ENCODE measurements at regions not wholly inside any gene's neighbourhood (a gene's known extent, or its start where the extent isn't known, plus 50 kb on each side); places are given as distances from the start of the nearest gene placed in this dataset.
A peak's percentile ranks its signal among the peaks of the same experiment; 100 is the strongest.

- WGBS (ENCODE audit: low lambda C conversion rate, missing lambda C conversion rate): 89% methylated on average over 6 of the region's 6 CpGs
- TF ChIP-seq EZH2 (IDR thresholded peaks at IDR 0.05; ENCODE audit: borderline replicate concordance) (no peak), EZH2phosphoT487 (IDR thresholded peaks at IDR 0.05; ENCODE audit: low read depth, severe bottlenecking, unreplicated experiment) (no peak)
- TF ChIP-seq, protein P1, sequence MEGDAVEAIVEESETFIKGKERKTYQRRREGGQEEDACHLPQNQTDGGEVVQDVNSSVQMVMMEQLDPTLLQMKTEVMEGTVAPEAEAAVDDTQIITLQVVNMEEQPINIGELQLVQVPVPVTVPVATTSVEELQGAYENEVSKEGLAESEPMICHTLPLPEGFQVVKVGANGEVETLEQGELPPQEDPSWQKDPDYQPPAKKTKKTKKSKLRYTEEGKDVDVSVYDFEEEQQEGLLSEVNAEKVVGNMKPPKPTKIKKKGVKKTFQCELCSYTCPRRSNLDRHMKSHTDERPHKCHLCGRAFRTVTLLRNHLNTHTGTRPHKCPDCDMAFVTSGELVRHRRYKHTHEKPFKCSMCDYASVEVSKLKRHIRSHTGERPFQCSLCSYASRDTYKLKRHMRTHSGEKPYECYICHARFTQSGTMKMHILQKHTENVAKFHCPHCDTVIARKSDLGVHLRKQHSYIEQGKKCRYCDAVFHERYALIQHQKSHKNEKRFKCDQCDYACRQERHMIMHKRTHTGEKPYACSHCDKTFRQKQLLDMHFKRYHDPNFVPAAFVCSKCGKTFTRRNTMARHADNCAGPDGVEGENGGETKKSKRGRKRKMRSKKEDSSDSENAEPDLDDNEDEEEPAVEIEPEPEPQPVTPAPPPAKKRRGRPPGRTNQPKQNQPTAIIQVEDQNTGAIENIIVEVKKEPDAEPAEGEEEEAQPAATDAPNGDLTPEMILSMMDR (IDR thresholded peaks at IDR 0.05; ENCODE audit: poor library complexity): no peak
- H3K4me2 ChIP-seq: no peak overlapping the region
- no peaks in the 10 kb centered on the region for H4K20me1 ChIP-seq (ENCODE audit: insufficient read depth, poor library complexity, severe bottlenecking)
- H3K4me3 ChIP-seq: no peak overlapping the region
- H3K27ac ChIP-seq: no peak overlapping the region
- no peaks in the 10 kb centered on the region for H3K36me3 ChIP-seq (replicated peaks; ENCODE audit: insufficient read depth, low read depth)
- H3K27me3 ChIP-seq: no peaks in the 10 kb centered on the region
- H3K79me2 ChIP-seq: no peaks in the 10 kb centered on the region
- no peaks in the 10 kb centered on the region for H3K4me1 ChIP-seq (ENCODE audit: insufficient read depth)
- H3K9me3 ChIP-seq (ENCODE audit: low read depth): no peaks in the 10 kb centered on the region
- no peak for DNase-seq (ENCODE audit: low spot score)
- no peaks in the 10 kb centered on the region for H3K9me2 ChIP-seq (replicated peaks; ENCODE audit: insufficient read depth)
- H2AFZ ChIP-seq: no peak overlapping the region
Measured at GRCh38 chr9:38185647-38186403, 116.8 kb upstream of the SHB start.

GRCh38 chr9:38183994-38184568 lies 115.1 kb upstream of the SHB start:
- Histone ChIP-seq H3K4me2 (no peak overlapping the region), H3K9me2 (replicated peaks; ENCODE audit: insufficient read depth) (no peaks in the 10 kb centered on the region), H3K9me3 (ENCODE audit: low read depth) (no peaks in the 10 kb centered on the region), H3K79me2 (no peaks in the 10 kb centered on the region), H3K4me1 (ENCODE audit: insufficient read depth) (no peaks in the 10 kb centered on the region), H3K27ac (no peak overlapping the region), H3K4me3 (no peak overlapping the region), H3K36me3 (replicated peaks; ENCODE audit: insufficient read depth, low read depth) (no peaks in the 10 kb centered on the region), H2AFZ (no peak overlapping the region), H3K27me3 (no peaks in the 10 kb centered on the region), H4K20me1 (ENCODE audit: insufficient read depth, poor library complexity, severe bottlenecking) (no peaks in the 10 kb centered on the region)
- TF ChIP-seq, protein P1 (IDR thresholded peaks at IDR 0.05; ENCODE audit: poor library complexity): no peak
- TF ChIP-seq EZH2phosphoT487 (IDR thresholded peaks at IDR 0.05; ENCODE audit: low read depth, severe bottlenecking, unreplicated experiment) (no peak), EZH2 (IDR thresholded peaks at IDR 0.05; ENCODE audit: borderline replicate concordance) (no peak)
- DNase-seq (ENCODE audit: low spot score): no peak

GRCh38 chr9:38182321-38182720 lies 113.3 kb upstream of the SHB start:
- Histone ChIP-seq H3K4me1 (ENCODE audit: insufficient read depth) (no peaks in the 10 kb centered on the region), H3K4me3 (no peak overlapping the region), H3K9me3 (ENCODE audit: low read depth) (no peaks in the 10 kb centered on the region), H3K9me2 (replicated peaks; ENCODE audit: insufficient read depth) (no peaks in the 10 kb centered on the region), H3K27me3 (no peaks in the 10 kb centered on the region), H2AFZ (no peak overlapping the region), H3K27ac (no peak overlapping the region), H3K4me2 (no peak overlapping the region), H3K36me3 (replicated peaks; ENCODE audit: insufficient read depth, low read depth) (no peaks in the 10 kb centered on the region), H4K20me1 (ENCODE audit: insufficient read depth, poor library complexity, severe bottlenecking) (no peaks in the 10 kb centered on the region), H3K79me2 (no peaks in the 10 kb centered on the region)
- TF ChIP-seq EZH2 (IDR thresholded peaks at IDR 0.05; ENCODE audit: borderline replicate concordance) (no peak), EZH2phosphoT487 (IDR thresholded peaks at IDR 0.05; ENCODE audit: low read depth, severe bottlenecking, unreplicated experiment) (no peak)
- TF ChIP-seq, protein P1 (IDR thresholded peaks at IDR 0.05; ENCODE audit: poor library complexity): no peak
- DNase-seq (ENCODE audit: low spot score): peak; percentile 29
